ENCODE measurements at regions not wholly inside any gene's neighbourhood (a gene's known extent, or its start where the extent isn't known, plus 50 kb on each side); places are given as distances from the start of the nearest gene placed in this dataset.

- H4K20me1 ChIP-seq (replicated peaks; ENCODE audit: control insufficient read depth, extremely low read depth, insufficient read depth, low read length) = no peaks in the 10 kb centered on the region
- no peak overlapping the region for H3K4me2 ChIP-seq (ENCODE audit: insufficient read depth, low read length)
- no peaks in the 10 kb centered on the region for H3K36me3 ChIP-seq (ENCODE audit: control insufficient read depth in 2 of 2, extremely low read depth in 1 of 2, insufficient read depth in 2 of 2, low read length in 2 of 2)
- H3K4me1 ChIP-seq (ENCODE audit: control insufficient read depth, extremely low read depth, insufficient read depth, low read length) = no peaks in the 10 kb centered on the region
- POLR2A ChIA-PET = no interaction called here
- H3K9me1 ChIP-seq (replicated peaks; ENCODE audit: control insufficient read depth, extremely low read depth, insufficient read depth, low read length) = no peaks in the 10 kb centered on the region
- H3K9me3 ChIP-seq (replicated peaks; ENCODE audit: control insufficient read depth, insufficient read depth, low read length) = no peaks in the 10 kb centered on the region
- FAIRE-seq (no peak), DNase-seq (ENCODE audit: low read depth, low spot score) (no peak)
- H3K27ac ChIP-seq (ENCODE audit: insufficient read depth, low read depth, low read length) = no peak overlapping the region
- H3K79me2 ChIP-seq (ENCODE audit: control insufficient read depth, insufficient read depth, low read length) = no peaks in the 10 kb centered on the region
- CTCF ChIA-PET = no interaction called here
- dilution Hi-C loops (cut with MboI; ENCODE audit: extremely low pct_ligation_motif_present, low sequenced_read_pairs) (no loop called here), intact Hi-C loops (cut with micrococcal nuclease) (no loop called here)
- H3K27me3 ChIP-seq (ENCODE audit: control insufficient read depth in 2 of 2, insufficient read depth in 2 of 2, low read length in 2 of 2) = no peaks in the 10 kb centered on the region
- BruUV-seq (replicated peaks) = no TSS peak
- H3K4me3 ChIP-seq (replicated peaks in 1 of 3; ENCODE audit: insufficient read depth in 1 of 3, low read depth in 1 of 3, low read length in 3 of 3) = no peak overlapping the region
- no peak overlapping the region for H3K9ac ChIP-seq (replicated peaks; ENCODE audit: extremely low read depth, insufficient read depth, low read length)
- H2AFZ ChIP-seq (ENCODE audit: low read depth, low read length) = no peak overlapping the region
- TF ChIP-seq JUN (IDR thresholded peaks at IDR 0.05; ENCODE audit: borderline replicate concordance, insufficient read depth, insufficient read length, low read depth) = no peak
- no peak for TF ChIP-seq POLR2AphosphoS5 (IDR thresholded peaks at IDR 0.05; ENCODE audit: insufficient read depth, low read depth, low read length)
- TF ChIP-seq MYC (IDR thresholded peaks at IDR 0.05; ENCODE audit: low read depth, low read length) = no peak
- TF ChIP-seq MAX (IDR thresholded peaks at IDR 0.05; ENCODE audit: insufficient read depth, insufficient read length) = no peak
- TF ChIP-seq POLR2A (IDR thresholded peaks at IDR 0.05; ENCODE audit: low read depth, low read length) = no peak
- no peak for TF ChIP-seq CTCF (IDR thresholded peaks at IDR 0.05; ENCODE audit: extremely low read depth in 1 of 2, insufficient read depth in 1 of 2, low read depth in 1 of 2, low read length in 2 of 2)
- no peak for TF ChIP-seq FOS (IDR thresholded peaks at IDR 0.05; ENCODE audit: borderline replicate concordance, insufficient read depth, low read length)
- no peak for TF ChIP-seq EZH2 (IDR thresholded peaks at IDR 0.05; ENCODE audit: borderline replicate concordance, low read depth, low read length, severe bottlenecking)
- no peak for TF ChIP-seq GATA2 (IDR thresholded peaks at IDR 0.05; ENCODE audit: insufficient read depth, insufficient read length, low read depth, low read length)
Measured at GRCh38 chr3:10582733-10583132, 77.3 kb upstream of the ATP2B2 start.
